GM23338 (cell line): ENCODE measurements at regions not wholly inside any gene's neighbourhood (a gene's known extent, or its start where the extent isn't known, plus 50 kb on each side); places are given as distances from the start of the nearest gene placed in this dataset.

Experiments
- ATAC-seq: fragments of 200-7000 bp; cut with Tn5 transposase; 3 replicates; pipeline ENCODE4 v1.9.1; 2020
- DNase-seq: peaks from one replicate; pipeline ENCODE4 v3.0.0-alpha.2; 2015; ENCODE audit warnings: low spot score
- H2AFZ ChIP-seq: fragments of 200-600 bp; sonication (generic); 2 replicates; pipeline ENCODE4 v1.8.0; 2016; ENCODE audit warnings: antibody characterized with exemption, mild to moderate bottlenecking, moderate library complexity
- H3F3A ChIP-seq: fragments of 200-600 bp; sonication (generic); replicated peaks from 2 replicates; pipeline ENCODE4 v1.8.0; 2017; ENCODE audit warnings: antibody characterized with exemption, mixed run types, low read depth
- H3K27ac ChIP-seq: fragments of 200-600 bp; sonication (generic); 2 replicates; pipeline ENCODE4 v1.6.1; 2016; ENCODE audit warnings: low read depth
- H3K27me3 ChIP-seq: fragments of 200-600 bp; sonication (generic); 2 replicates; pipeline ENCODE4 v1.8.0; 2016; ENCODE audit warnings: mild to moderate bottlenecking, mixed run types, moderate library complexity; ENCODE audit not compliant: insufficient read depth
- H3K36me3 ChIP-seq: fragments of 200-600 bp; sonication (generic); 2 replicates; pipeline ENCODE4 v1.8.0; 2016; ENCODE audit warnings: mild to moderate bottlenecking; ENCODE audit not compliant: insufficient read depth
- H3K4me1 ChIP-seq: fragments of 200-600 bp; sonication (generic); 2 replicates; pipeline ENCODE4 v1.8.0; 2016; ENCODE audit warnings: mild to moderate bottlenecking, moderate library complexity; ENCODE audit not compliant: insufficient read depth
- H3K4me2 ChIP-seq: fragments of 200-600 bp; sonication (generic); 2 replicates; pipeline ENCODE4 v1.7.1; 2017; ENCODE audit warnings: mixed run types
- H3K4me3 ChIP-seq: fragments of 200-600 bp; sonication (generic); 2 replicates; pipeline ENCODE4 v1.6.1; 2016; ENCODE audit warnings: mixed run types
- H3K79me2 ChIP-seq: fragments of 200-600 bp; sonication (generic); replicated peaks from 2 replicates; pipeline ENCODE4 v1.8.0; 2017; ENCODE audit warnings: mild to moderate bottlenecking; ENCODE audit not compliant: insufficient read depth
- H3K9me2 ChIP-seq: fragments of 200-600 bp; sonication (generic); 2 replicates; pipeline ENCODE4 v1.8.0; 2017; ENCODE audit not compliant: insufficient read depth
- H4K20me1 ChIP-seq: fragments of 200-600 bp; sonication (generic); replicated peaks from 2 replicates; pipeline ENCODE4 v1.8.0; 2017; ENCODE audit warnings: mild to moderate bottlenecking; ENCODE audit not compliant: insufficient read depth
- H3K27ac Mint-ChIP-seq: 2 replicates; pipeline ENCODE4 v1.8.0; 2020; ENCODE audit warnings: inconsistent platforms, mild to moderate bottlenecking, moderate library complexity, mixed read lengths
- H3K27me3 Mint-ChIP-seq: 3 replicates; pipeline ENCODE4 v1.8.0; 2022; ENCODE audit warnings: low read depth, mild to moderate bottlenecking, moderate library complexity, mixed read lengths, inconsistent platforms; ENCODE audit not compliant: insufficient read depth, poor library complexity
- H3K36me3 Mint-ChIP-seq: 3 replicates; pipeline ENCODE4 v1.8.0; 2021; ENCODE audit warnings: low read depth, mild to moderate bottlenecking, inconsistent platforms, moderate library complexity, mixed read lengths
- H3K4me1 Mint-ChIP-seq: 3 replicates; pipeline ENCODE4 v1.8.0; 2020; ENCODE audit warnings: mild to moderate bottlenecking, inconsistent platforms, mixed read lengths
- H3K4me3 Mint-ChIP-seq: 3 replicates; pipeline ENCODE4 v1.8.0; 2021; ENCODE audit warnings: moderate library complexity, mild to moderate bottlenecking, inconsistent platforms, mixed read lengths
- H3K9me3 Mint-ChIP-seq: 3 replicates; pipeline ENCODE4 v1.8.0; 2020; ENCODE audit warnings: moderate library complexity, mild to moderate bottlenecking, inconsistent platforms, mixed read lengths
- CREB1 ChIP-seq: fragments of 250-450 bp; sonication (Bioruptor Pico); IDR thresholded peaks from 2 replicates; pipeline ENCODE4 v1.5.0; 2020; ENCODE audit warnings: low read depth, mild to moderate bottlenecking, moderate library complexity
- EZH2 ChIP-seq: fragments of 200-600 bp; sonication (generic); IDR thresholded peaks from one replicate; pipeline ENCODE4 v1.8.0; 2017; ENCODE audit warnings: antibody characterized with exemption, mild to moderate bottlenecking, low read depth; ENCODE audit not compliant: unreplicated experiment
- EZH2phosphoT487 ChIP-seq: fragments of 200-600 bp; sonication (generic); IDR thresholded peaks from one replicate; pipeline ENCODE4 v1.8.1; 2018; ENCODE audit warnings: antibody characterized with exemption; ENCODE audit not compliant: unreplicated experiment
- JUNB ChIP-seq: IDR thresholded peaks from one replicate; pipeline ENCODE4 v1.6.1; 2016; ENCODE audit warnings: antibody characterized with exemption; ENCODE audit not compliant: unreplicated experiment
- NANOG ChIP-seq: IDR thresholded peaks from 2 replicates; pipeline ENCODE4 v1.6.1; 2016; ENCODE audit warnings: antibody characterized with exemption, borderline replicate concordance
- POLR2AphosphoS5 ChIP-seq: IDR thresholded peaks from 2 replicates; pipeline ENCODE4 v1.6.1; 2016; ENCODE audit warnings: antibody characterized with exemption, low read depth
- STAT1 ChIP-seq: IDR thresholded peaks from one replicate; pipeline ENCODE4 v1.6.1; 2016; ENCODE audit warnings: antibody characterized with exemption; ENCODE audit not compliant: unreplicated experiment
- ZNF114 ChIP-seq: fragments of 250-450 bp; sonication (Bioruptor Pico); IDR thresholded peaks from 2 replicates; pipeline ENCODE4 v1.5.0; 2020; ENCODE audit warnings: mild to moderate bottlenecking, moderate library complexity
- ZNF331 ChIP-seq: fragments of 250-450 bp; sonication (Bioruptor Pico); IDR thresholded peaks from 2 replicates; pipeline ENCODE4 v1.5.0; 2020; ENCODE audit warnings: low read depth, mild to moderate bottlenecking, moderate library complexity
- TF ChIP-seq, protein P1 (sequence below): IDR thresholded peaks from one replicate; pipeline ENCODE4 v1.6.1; 2018; ENCODE audit warnings: antibody characterized with exemption; ENCODE audit not compliant: unreplicated experiment
- TF ChIP-seq, protein P2 (sequence below): fragments of 250-450 bp; sonication (Bioruptor Pico); IDR thresholded peaks from 2 replicates; pipeline ENCODE4 v1.5.0; 2020; ENCODE audit warnings: mild to moderate bottlenecking, moderate library complexity
- TF ChIP-seq, protein P3 (sequence below), 2 experiments: fragments of 200-600 bp in 1 of 2; sonication (generic) in 1 of 2; conservative IDR thresholded peaks; 2 replicates each; pipeline versions ENCODE4 v1.5.1 to v1.6.1; 2016 to 2017; ENCODE audit warnings: antibody characterized with exemption in 2 of 2, low read depth in 2 of 2, mild to moderate bottlenecking in 2 of 2, moderate library complexity in 1 of 2
- TF ChIP-seq, protein P4 (sequence below): IDR thresholded peaks from 2 replicates; pipeline ENCODE4 v1.6.1; 2016; ENCODE audit warnings: antibody characterized with exemption

DNA sequence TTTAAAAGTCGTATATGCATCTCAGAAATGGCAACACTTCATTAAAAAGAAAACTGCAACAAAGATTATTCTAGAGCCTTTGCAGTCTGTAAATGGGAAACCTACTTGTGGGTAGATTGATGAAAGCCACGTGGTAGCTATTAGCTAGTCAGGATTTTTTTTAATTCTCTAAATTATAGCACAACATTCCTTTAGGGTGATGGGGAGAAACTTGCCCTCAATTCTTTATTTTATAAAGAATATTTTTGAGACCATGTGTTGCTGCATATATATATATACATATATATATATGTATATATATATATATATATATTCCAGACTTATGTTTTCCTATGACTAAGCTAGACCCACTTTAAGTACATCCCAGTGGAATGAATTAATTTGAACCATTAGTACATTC lies 118.0 kb downstream of the PPP1R3A start:
- no peaks in the 10 kb centered on the region for H3F3A ChIP-seq
- H3K79me2 ChIP-seq: no peaks in the 10 kb centered on the region
- TF ChIP-seq EZH2 (no peak), ZNF114 (CRISPR knock-in tag) (no peak), POLR2AphosphoS5 (no peak), CREB1 (CRISPR knock-in tag) (no peak), STAT1 (no peak), EZH2phosphoT487 (no peak), ZNF331 (CRISPR knock-in tag) (no peak), JUNB (no peak), NANOG (no peak)
- TF ChIP-seq, protein P1, sequence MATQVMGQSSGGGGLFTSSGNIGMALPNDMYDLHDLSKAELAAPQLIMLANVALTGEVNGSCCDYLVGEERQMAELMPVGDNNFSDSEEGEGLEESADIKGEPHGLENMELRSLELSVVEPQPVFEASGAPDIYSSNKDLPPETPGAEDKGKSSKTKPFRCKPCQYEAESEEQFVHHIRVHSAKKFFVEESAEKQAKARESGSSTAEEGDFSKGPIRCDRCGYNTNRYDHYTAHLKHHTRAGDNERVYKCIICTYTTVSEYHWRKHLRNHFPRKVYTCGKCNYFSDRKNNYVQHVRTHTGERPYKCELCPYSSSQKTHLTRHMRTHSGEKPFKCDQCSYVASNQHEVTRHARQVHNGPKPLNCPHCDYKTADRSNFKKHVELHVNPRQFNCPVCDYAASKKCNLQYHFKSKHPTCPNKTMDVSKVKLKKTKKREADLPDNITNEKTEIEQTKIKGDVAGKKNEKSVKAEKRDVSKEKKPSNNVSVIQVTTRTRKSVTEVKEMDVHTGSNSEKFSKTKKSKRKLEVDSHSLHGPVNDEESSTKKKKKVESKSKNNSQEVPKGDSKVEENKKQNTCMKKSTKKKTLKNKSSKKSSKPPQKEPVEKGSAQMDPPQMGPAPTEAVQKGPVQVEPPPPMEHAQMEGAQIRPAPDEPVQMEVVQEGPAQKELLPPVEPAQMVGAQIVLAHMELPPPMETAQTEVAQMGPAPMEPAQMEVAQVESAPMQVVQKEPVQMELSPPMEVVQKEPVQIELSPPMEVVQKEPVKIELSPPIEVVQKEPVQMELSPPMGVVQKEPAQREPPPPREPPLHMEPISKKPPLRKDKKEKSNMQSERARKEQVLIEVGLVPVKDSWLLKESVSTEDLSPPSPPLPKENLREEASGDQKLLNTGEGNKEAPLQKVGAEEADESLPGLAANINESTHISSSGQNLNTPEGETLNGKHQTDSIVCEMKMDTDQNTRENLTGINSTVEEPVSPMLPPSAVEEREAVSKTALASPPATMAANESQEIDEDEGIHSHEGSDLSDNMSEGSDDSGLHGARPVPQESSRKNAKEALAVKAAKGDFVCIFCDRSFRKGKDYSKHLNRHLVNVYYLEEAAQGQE: no peak
- TF ChIP-seq, protein P2, sequence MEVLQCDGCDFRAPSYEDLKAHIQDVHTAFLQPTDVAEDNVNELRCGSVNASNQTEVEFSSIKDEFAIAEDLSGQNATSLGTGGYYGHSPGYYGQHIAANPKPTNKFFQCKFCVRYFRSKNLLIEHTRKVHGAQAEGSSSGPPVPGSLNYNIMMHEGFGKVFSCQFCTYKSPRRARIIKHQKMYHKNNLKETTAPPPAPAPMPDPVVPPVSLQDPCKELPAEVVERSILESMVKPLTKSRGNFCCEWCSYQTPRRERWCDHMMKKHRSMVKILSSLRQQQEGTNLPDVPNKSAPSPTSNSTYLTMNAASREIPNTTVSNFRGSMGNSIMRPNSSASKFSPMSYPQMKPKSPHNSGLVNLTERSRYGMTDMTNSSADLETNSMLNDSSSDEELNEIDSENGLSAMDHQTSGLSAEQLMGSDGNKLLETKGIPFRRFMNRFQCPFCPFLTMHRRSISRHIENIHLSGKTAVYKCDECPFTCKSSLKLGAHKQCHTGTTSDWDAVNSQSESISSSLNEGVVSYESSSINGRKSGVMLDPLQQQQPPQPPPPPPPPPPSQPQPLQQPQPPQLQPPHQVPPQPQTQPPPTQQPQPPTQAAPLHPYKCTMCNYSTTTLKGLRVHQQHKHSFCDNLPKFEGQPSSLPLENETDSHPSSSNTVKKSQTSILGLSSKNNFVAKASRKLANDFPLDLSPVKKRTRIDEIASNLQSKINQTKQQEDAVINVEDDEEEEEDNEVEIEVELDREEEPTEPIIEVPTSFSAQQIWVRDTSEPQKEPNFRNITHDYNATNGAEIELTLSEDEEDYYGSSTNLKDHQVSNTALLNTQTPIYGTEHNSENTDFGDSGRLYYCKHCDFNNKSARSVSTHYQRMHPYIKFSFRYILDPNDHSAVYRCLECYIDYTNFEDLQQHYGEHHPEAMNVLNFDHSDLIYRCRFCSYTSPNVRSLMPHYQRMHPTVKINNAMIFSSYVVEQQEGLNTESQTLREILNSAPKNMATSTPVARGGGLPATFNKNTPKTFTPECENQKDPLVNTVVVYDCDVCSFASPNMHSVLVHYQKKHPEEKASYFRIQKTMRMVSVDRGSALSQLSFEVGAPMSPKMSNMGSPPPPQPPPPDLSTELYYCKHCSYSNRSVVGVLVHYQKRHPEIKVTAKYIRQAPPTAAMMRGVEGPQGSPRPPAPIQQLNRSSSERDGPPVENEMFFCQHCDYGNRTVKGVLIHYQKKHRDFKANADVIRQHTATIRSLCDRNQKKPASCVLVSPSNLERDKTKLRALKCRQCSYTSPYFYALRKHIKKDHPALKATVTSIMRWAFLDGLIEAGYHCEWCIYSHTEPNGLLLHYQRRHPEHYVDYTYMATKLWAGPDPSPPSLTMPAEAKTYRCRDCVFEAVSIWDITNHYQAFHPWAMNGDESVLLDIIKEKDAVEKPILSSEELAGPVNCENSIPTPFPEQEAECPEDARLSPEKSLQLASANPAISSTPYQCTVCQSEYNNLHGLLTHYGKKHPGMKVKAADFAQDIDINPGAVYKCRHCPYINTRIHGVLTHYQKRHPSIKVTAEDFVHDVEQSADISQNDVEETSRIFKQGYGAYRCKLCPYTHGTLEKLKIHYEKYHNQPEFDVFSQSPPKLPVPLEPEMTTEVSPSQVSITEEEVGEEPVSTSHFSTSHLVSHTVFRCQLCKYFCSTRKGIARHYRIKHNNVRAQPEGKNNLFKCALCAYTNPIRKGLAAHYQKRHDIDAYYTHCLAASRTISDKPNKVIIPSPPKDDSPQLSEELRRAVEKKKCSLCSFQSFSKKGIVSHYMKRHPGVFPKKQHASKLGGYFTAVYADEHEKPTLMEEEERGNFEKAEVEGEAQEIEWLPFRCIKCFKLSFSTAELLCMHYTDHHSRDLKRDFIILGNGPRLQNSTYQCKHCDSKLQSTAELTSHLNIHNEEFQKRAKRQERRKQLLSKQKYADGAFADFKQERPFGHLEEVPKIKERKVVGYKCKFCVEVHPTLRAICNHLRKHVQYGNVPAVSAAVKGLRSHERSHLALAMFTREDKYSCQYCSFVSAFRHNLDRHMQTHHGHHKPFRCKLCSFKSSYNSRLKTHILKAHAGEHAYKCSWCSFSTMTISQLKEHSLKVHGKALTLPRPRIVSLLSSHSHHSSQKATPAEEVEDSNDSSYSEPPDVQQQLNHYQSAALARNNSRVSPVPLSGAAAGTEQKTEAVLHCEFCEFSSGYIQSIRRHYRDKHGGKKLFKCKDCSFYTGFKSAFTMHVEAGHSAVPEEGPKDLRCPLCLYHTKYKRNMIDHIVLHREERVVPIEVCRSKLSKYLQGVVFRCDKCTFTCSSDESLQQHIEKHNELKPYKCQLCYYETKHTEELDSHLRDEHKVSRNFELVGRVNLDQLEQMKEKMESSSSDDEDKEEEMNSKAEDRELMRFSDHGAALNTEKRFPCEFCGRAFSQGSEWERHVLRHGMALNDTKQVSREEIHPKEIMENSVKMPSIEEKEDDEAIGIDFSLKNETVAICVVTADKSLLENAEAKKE (CRISPR knock-in tag): no peak
- TF ChIP-seq, protein P3, sequence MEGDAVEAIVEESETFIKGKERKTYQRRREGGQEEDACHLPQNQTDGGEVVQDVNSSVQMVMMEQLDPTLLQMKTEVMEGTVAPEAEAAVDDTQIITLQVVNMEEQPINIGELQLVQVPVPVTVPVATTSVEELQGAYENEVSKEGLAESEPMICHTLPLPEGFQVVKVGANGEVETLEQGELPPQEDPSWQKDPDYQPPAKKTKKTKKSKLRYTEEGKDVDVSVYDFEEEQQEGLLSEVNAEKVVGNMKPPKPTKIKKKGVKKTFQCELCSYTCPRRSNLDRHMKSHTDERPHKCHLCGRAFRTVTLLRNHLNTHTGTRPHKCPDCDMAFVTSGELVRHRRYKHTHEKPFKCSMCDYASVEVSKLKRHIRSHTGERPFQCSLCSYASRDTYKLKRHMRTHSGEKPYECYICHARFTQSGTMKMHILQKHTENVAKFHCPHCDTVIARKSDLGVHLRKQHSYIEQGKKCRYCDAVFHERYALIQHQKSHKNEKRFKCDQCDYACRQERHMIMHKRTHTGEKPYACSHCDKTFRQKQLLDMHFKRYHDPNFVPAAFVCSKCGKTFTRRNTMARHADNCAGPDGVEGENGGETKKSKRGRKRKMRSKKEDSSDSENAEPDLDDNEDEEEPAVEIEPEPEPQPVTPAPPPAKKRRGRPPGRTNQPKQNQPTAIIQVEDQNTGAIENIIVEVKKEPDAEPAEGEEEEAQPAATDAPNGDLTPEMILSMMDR (conservative IDR thresholded peaks at IDR 0.05; ENCODE audit: low read depth in 2 of 2): no peak
- TF ChIP-seq, protein P4, sequence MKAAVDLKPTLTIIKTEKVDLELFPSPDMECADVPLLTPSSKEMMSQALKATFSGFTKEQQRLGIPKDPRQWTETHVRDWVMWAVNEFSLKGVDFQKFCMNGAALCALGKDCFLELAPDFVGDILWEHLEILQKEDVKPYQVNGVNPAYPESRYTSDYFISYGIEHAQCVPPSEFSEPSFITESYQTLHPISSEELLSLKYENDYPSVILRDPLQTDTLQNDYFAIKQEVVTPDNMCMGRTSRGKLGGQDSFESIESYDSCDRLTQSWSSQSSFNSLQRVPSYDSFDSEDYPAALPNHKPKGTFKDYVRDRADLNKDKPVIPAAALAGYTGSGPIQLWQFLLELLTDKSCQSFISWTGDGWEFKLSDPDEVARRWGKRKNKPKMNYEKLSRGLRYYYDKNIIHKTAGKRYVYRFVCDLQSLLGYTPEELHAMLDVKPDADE: no peak
- no peak overlapping the region for H3K4me3 ChIP-seq
- no peak overlapping the region for H2AFZ ChIP-seq
- no peaks in the 10 kb centered on the region for H3K9me2 ChIP-seq
- ATAC-seq (no peak), DNase-seq (no peak)
- Mint-ChIP-seq H3K4me1 (peaks cover 4% of the 10 kb centered on the region; the same call in 2 of the 3 replicates), H3K27ac (no peak overlapping the region), H3K36me3 (no peaks in the 10 kb centered on the region), H3K4me3 (no peak overlapping the region), H3K27me3 (no peaks in the 10 kb centered on the region), H3K9me3 (no peaks in the 10 kb centered on the region)
- H4K20me1 ChIP-seq: no peaks in the 10 kb centered on the region
- no peaks in the 10 kb centered on the region for H3K4me1 ChIP-seq
- no peaks in the 10 kb centered on the region for H3K36me3 ChIP-seq
- no peak overlapping the region for H3K4me2 ChIP-seq
- H3K27me3 ChIP-seq: no peaks in the 10 kb centered on the region
- no peak overlapping the region for H3K27ac ChIP-seq
